Right lobe of liver (tissue), 6 donors: ENCODE measurements at regions not wholly inside any gene's neighbourhood (a gene's known extent, or its start where the extent isn't known, plus 50 kb on each side); places are given as distances from the start of the nearest gene placed in this dataset.
"Not testable (repeated sequence)": the region's sequence is repeated elsewhere in the genome, so short reads cannot be mapped to it uniquely, and the experiment has no call there.

Source experiments
- ATAC-seq, 4 donors: fragments of 200-7000 bp; cut with Tn5 transposase; one replicate each; pipeline ENCODE4 v1.9.1; 2020; ENCODE audit warnings: mild to moderate bottlenecking in 4 of 4, moderate library complexity in 4 of 4
- DNase-seq, 3 donors: peaks; one replicate each; pipeline ENCODE4 v3.0.0-alpha.2; 2020
- H3K27ac ChIP-seq, 3 donors: fragments of 200-600 bp; one replicate each; pipeline ENCODE4 v1.8.0; 2022
- H3K27me3 ChIP-seq, 2 donors: fragments of 200-600 bp; one replicate each; pipeline ENCODE4 v1.8.0; 2022
- H3K36me3 ChIP-seq, 4 donors: fragments of 200-600 bp; sonication (generic) in 1 of 4; one replicate each; pipeline versions ENCODE4 v1.5.1 to v1.8.0; 2017 to 2022; ENCODE audit warnings: control low read depth in 1 of 4
- H3K4me1 ChIP-seq, 4 donors: fragments of 200-600 bp; sonication (generic) in 1 of 4; one replicate each; pipeline versions ENCODE4 v1.5.1 to v1.8.0; 2017 to 2022; ENCODE audit warnings: control low read depth in 1 of 4
- H3K4me3 ChIP-seq, 3 donors: fragments of 200-600 bp; one replicate each; pipeline ENCODE4 v1.8.0; 2022
- H3K9me3 ChIP-seq, 4 donors: fragments of 200-600 bp; sonication (generic) in 1 of 4; one replicate each; pipeline versions ENCODE4 v1.5.1 to v1.8.0; 2017 to 2022; ENCODE audit warnings: control low read depth in 1 of 4
- CTCF ChIP-seq, 4 donors: fragments of 200-600 bp in 3 of 4; fragments of 450-650 bp in 1 of 4; IDR thresholded peaks; one replicate each; pipeline versions ENCODE4 v1.5.1 to v1.8.0; 2016 to 2022; ENCODE audit warnings: antibody characterized with exemption in 4 of 4, mild to moderate bottlenecking in 2 of 4
- POLR2A ChIP-seq: fragments of 450-650 bp; IDR thresholded peaks from one replicate; pipeline ENCODE4 v1.6.1; 2017; ENCODE audit warnings: antibody characterized with exemption, mild to moderate bottlenecking
- WGBS: methylation state at CpG from one replicate; pipeline ENCODE4 v1.1.6; 2018; ENCODE audit warnings: low coverage, low lambda C conversion rate; ENCODE audit not compliant: insufficient coverage; ENCODE audit errors: missing lambda C conversion rate; 5-methylcytosine and 5-hydroxymethylcytosine counted together
- intact Hi-C, 2 donors: fragments of 100-400 bp; cut with DNase I; formaldehyde crosslinking; loops; one replicate each; pipeline versions ENCODE4 v1.11.2 to v1.14.1; 2022
- donor health status: DM: no; HTN: yes; CAD: no.
- donor health status: DM: no; HTN: no; CAD: no.
- donor health status: DM: no; HTN: no; CAD: no.
- donor health status: DM: no; HTN: yes; CAD: no.
- donor health status: DM: no; HTN: yes; CAD: no.

GRCh38 chr1:173364827-173365226 lies 112.3 kb upstream of the PRDX6 start:
- intact Hi-C loops = no loop called here
- DNase-seq (no peak), ATAC-seq (no peak)
- Histone ChIP-seq H3K9me3 (no peaks in the 10 kb centered on the region), H3K27ac (no peak overlapping the region), H3K4me3 (no peak overlapping the region), H3K27me3 (no peaks in the 10 kb centered on the region), H3K4me1 (no peaks in the 10 kb centered on the region), H3K36me3 (no peaks in the 10 kb centered on the region)
- 87% methylated on average over 3 of the region's 3 CpGs for WGBS
- no peak for TF ChIP-seq CTCF (IDR thresholded peaks at IDR 0.05)
- TF ChIP-seq POLR2A = no peak

- DNase-seq (no peak), ATAC-seq (no peak)
- H3K36me3 ChIP-seq = no peaks in the 10 kb centered on the region
- no peak for TF ChIP-seq POLR2A
- no peak for TF ChIP-seq CTCF (IDR thresholded peaks at IDR 0.05)
- H3K27me3 ChIP-seq = no peaks in the 10 kb centered on the region
- intact Hi-C loops = no loop called here
- no peak overlapping the region for H3K4me3 ChIP-seq
- no peaks in the 10 kb centered on the region for H3K9me3 ChIP-seq
- WGBS = 93% methylated on average over 1 of the region's 1 CpG
- no peak overlapping the region for H3K27ac ChIP-seq
- no peaks in the 10 kb centered on the region for H3K4me1 ChIP-seq
Measured at GRCh38 chr1:173365341-173365740, 111.8 kb upstream of the PRDX6 start.

GRCh38 chr1:173367136-173367535 lies 110.0 kb upstream of the PRDX6 start:
- H3K4me1 ChIP-seq = no peaks in the 10 kb centered on the region
- DNase-seq (no peak), ATAC-seq (no peak)
- WGBS = 88% methylated on average over 6 of the region's 6 CpGs
- TF ChIP-seq POLR2A (no peak), CTCF (IDR thresholded peaks at IDR 0.05) (no peak)
- H3K27me3 ChIP-seq = no peaks in the 10 kb centered on the region
- intact Hi-C loops = no loop called here
- H3K36me3 ChIP-seq = no peaks in the 10 kb centered on the region
- no peak overlapping the region for H3K27ac ChIP-seq
- H3K9me3 ChIP-seq = no peaks in the 10 kb centered on the region
- H3K4me3 ChIP-seq = no peak overlapping the region

- H3K4me3 ChIP-seq, DNase-seq, intact Hi-C loops, H3K27ac ChIP-seq, H3K9me3 ChIP-seq, ATAC-seq, H3K27me3 ChIP-seq, H3K36me3 ChIP-seq, H3K4me1 ChIP-seq: not testable (repeated sequence)
- 83% methylated on average over 2 of the region's 3 CpGs for WGBS
Measured at GRCh38 chr1:173370586-173370985, 106.5 kb upstream of the PRDX6 start.

- DNase-seq, ATAC-seq, intact Hi-C loops, H3K27ac ChIP-seq, H3K4me3 ChIP-seq, H3K36me3 ChIP-seq, H3K9me3 ChIP-seq, H3K4me1 ChIP-seq, H3K27me3 ChIP-seq: not testable (repeated sequence)
- 88% methylated on average over 1 of the region's 1 CpG for WGBS
Measured at GRCh38 chr1:173376065-173376464, 101.1 kb upstream of the PRDX6 start.

- intact Hi-C loops = no loop called here
- H3K4me1 ChIP-seq = no peaks in the 10 kb centered on the region
- 87% methylated on average over 4 of the region's 13 CpGs for WGBS
- ATAC-seq = no peak
- DNase-seq = no peak
- no peak overlapping the region for H3K27ac ChIP-seq
- H3K9me3 ChIP-seq = no peaks in the 10 kb centered on the region
- no peaks in the 10 kb centered on the region for H3K36me3 ChIP-seq
- H3K4me3 ChIP-seq = no peak overlapping the region
- TF ChIP-seq CTCF (IDR thresholded peaks at IDR 0.05) (no peak), POLR2A (no peak)
- no peaks in the 10 kb centered on the region for H3K27me3 ChIP-seq
Measured at GRCh38 chr1:173377266-173377665, 99.9 kb upstream of the PRDX6 start.
